IMR-90 (cell line): ENCODE measurements at regions not wholly inside any gene's neighbourhood (a gene's known extent, or its start where the extent isn't known, plus 50 kb on each side); places are given as distances from the start of the nearest gene placed in this dataset.

Source experiments
- ATAC-seq: fragments of 200-7000 bp; cut with Tn5 transposase; 2 replicates; pipeline ENCODE4 v1.9.1; 2020; ENCODE audit warnings: low read depth, mild to moderate bottlenecking, moderate library complexity
- BruUV-seq: library from RNA; stranded (reverse); fragments of 400-500 nt; replicated peaks from 2 replicates; lab custom pipeline; 2021; lab: Mats Ljungman, UMichigan
- CTCF ChIA-PET: fragments of 300-600 bp; formaldehyde crosslinking; extraction: SDS; loops from one replicate; lab custom pipeline; 2021; ENCODE audit warnings: antibody characterized with exemption; lab: Yijun Ruan, JAX
- POLR2A ChIA-PET: fragments of 300-600 bp; sonication (Branson Sonifier 250); formaldehyde crosslinking; loops from one replicate; lab custom pipeline; 2022; ENCODE audit warnings: antibody characterized with exemption; ENCODE audit not compliant: unreplicated experiment; lab: Charles Lee
- DNase-seq: peaks from one replicate; pipeline ENCODE4 v3.0.0; 2013
- H2AFZ ChIP-seq: replicated peaks from 2 replicates; pipeline ENCODE3; 2013; ENCODE audit warnings: low read length, mild to moderate bottlenecking; ENCODE audit not compliant: poor library complexity
- H2AK5ac ChIP-seq: 2 replicates; pipeline ENCODE4 v1.6.1; 2013; ENCODE audit warnings: low read depth, low read length, inconsistent platforms
- H2AK9ac ChIP-seq: replicated peaks from 2 replicates; pipeline ENCODE3; 2013; ENCODE audit warnings: mild to moderate bottlenecking, low read depth, low read length, moderate library complexity; ENCODE audit not compliant: poor library complexity
- H2BK120ac ChIP-seq: 2 replicates; pipeline ENCODE4 v1.6.1; 2013; ENCODE audit warnings: low read depth, low read length, inconsistent platforms
- H2BK15ac ChIP-seq: 3 replicates; pipeline ENCODE4 v1.6.1; 2013; ENCODE audit warnings: low read depth, low read length, inconsistent platforms
- H2BK20ac ChIP-seq: 2 replicates; pipeline ENCODE4 v1.6.1; 2013; ENCODE audit warnings: low read depth, mild to moderate bottlenecking, inconsistent platforms, low read length, moderate library complexity
- H2BK5ac ChIP-seq: 2 replicates; pipeline ENCODE4 v1.6.1; 2013; ENCODE audit warnings: mild to moderate bottlenecking, low read depth, low read length, inconsistent platforms; ENCODE audit not compliant: poor library complexity, severe bottlenecking
- H3K14ac ChIP-seq: replicated peaks from 2 replicates; pipeline ENCODE4 v1.6.1; 2013; ENCODE audit warnings: low read depth, low read length, inconsistent platforms
- H3K18ac ChIP-seq: 2 replicates; pipeline ENCODE4 v1.6.1; 2013; ENCODE audit warnings: low read depth, low read length, control low read depth
- H3K23ac ChIP-seq: 2 replicates; pipeline ENCODE4 v1.6.1; 2013; ENCODE audit warnings: low read depth, low read length, inconsistent platforms
- H3K27ac ChIP-seq: 2 replicates; pipeline ENCODE4 v1.5.1; 2013; ENCODE audit warnings: mild to moderate bottlenecking, control low read depth, low read length; ENCODE audit not compliant: insufficient read depth
- H3K27me3 ChIP-seq: 2 replicates; pipeline ENCODE4 v1.6.1; 2013; ENCODE audit warnings: low read length; ENCODE audit not compliant: control insufficient read depth, insufficient read depth
- H3K36me3 ChIP-seq: 2 replicates; pipeline ENCODE4 v1.6.1; 2013; ENCODE audit warnings: low read length, mixed read lengths; ENCODE audit not compliant: control insufficient read depth, insufficient read depth
- H3K4ac ChIP-seq: 2 replicates; pipeline ENCODE4 v1.6.1; 2013; ENCODE audit warnings: low read depth, low read length, inconsistent platforms
- H3K4me1 ChIP-seq: 2 replicates; pipeline ENCODE4 v1.6.1; 2013; ENCODE audit warnings: low read length, mixed read lengths; ENCODE audit not compliant: control insufficient read depth, insufficient read depth
- H3K4me2 ChIP-seq: 2 replicates; pipeline ENCODE4 v1.6.1; 2013; ENCODE audit warnings: low read depth, mild to moderate bottlenecking, control low read depth, low read length, moderate library complexity
- H3K4me3 ChIP-seq: 2 replicates; pipeline ENCODE4 v1.5.1; 2013; ENCODE audit warnings: low read depth, mild to moderate bottlenecking, control low read depth, low read length, moderate library complexity; ENCODE audit not compliant: insufficient read depth
- H3K56ac ChIP-seq: 2 replicates; pipeline ENCODE4 v1.6.1; 2013; ENCODE audit warnings: low read length, inconsistent platforms; ENCODE audit not compliant: insufficient read depth; ENCODE audit errors: extremely low read depth
- H3K79me1 ChIP-seq, 2 experiments: 2 replicates each; pipeline ENCODE4 v1.6.1; 2013; ENCODE audit warnings: low read length in 2 of 2, inconsistent platforms in 1 of 2, low read depth in 1 of 2
- H3K9ac ChIP-seq: 2 replicates; pipeline ENCODE4 v1.6.1; 2013; ENCODE audit warnings: low read depth, low read length, control low read depth
- H3K9me1 ChIP-seq: 2 replicates; pipeline ENCODE4 v1.6.1; 2013; ENCODE audit warnings: low read length, inconsistent platforms; ENCODE audit not compliant: insufficient read depth
- H3K9me3 ChIP-seq: 2 replicates; pipeline ENCODE4 v1.6.1; 2013; ENCODE audit warnings: low read length; ENCODE audit not compliant: control insufficient read depth, insufficient read depth
- H4K20me1 ChIP-seq: 2 replicates; pipeline ENCODE4 v1.6.1; 2013; ENCODE audit warnings: low read length, inconsistent platforms; ENCODE audit not compliant: insufficient read depth
- H4K5ac ChIP-seq: 2 replicates; pipeline ENCODE4 v1.6.1; 2013; ENCODE audit warnings: mild to moderate bottlenecking, low read depth, low read length, control low read depth
- H4K8ac ChIP-seq, 2 experiments: 2 replicates each; pipeline ENCODE4 v1.6.1; 2013; ENCODE audit warnings: low read depth in 2 of 2, low read length in 2 of 2, control low read depth in 1 of 2, inconsistent platforms in 1 of 2
- H4K91ac ChIP-seq: 2 replicates; pipeline ENCODE4 v1.6.1; 2013; ENCODE audit warnings: low read depth, low read length, inconsistent platforms; ENCODE audit not compliant: insufficient read depth
- BHLHE40 ChIP-seq: fragments of 150-350 bp; IDR thresholded peaks from 2 replicates; pipeline ENCODE4 v1.6.1; 2016; ENCODE audit warnings: mild to moderate bottlenecking, low read depth, low read length
- CEBPB ChIP-seq: IDR thresholded peaks from 2 replicates; pipeline ENCODE4 v1.6.1; 2012; ENCODE audit warnings: low read depth, low read length, improper control_type of control experiment
- CHD1 ChIP-seq: IDR thresholded peaks from 2 replicates; pipeline ENCODE4 v1.6.1; 2012; ENCODE audit warnings: low read depth, low read length, improper control_type of control experiment
- ELK1 ChIP-seq: fragments of 150-350 bp; IDR thresholded peaks from 2 replicates; pipeline ENCODE4 v1.6.1; 2016; ENCODE audit warnings: low read depth, mild to moderate bottlenecking, low read length, moderate library complexity, borderline replicate concordance
- FOS ChIP-seq: fragments of 150-350 bp; IDR thresholded peaks from 2 replicates; pipeline ENCODE4 v1.6.1; 2016; ENCODE audit warnings: low read depth, low read length
- MAFK ChIP-seq: IDR thresholded peaks from 2 replicates; pipeline ENCODE4 v1.6.1; 2012; ENCODE audit warnings: low read depth, low read length, improper control_type of control experiment
- MAZ ChIP-seq: IDR thresholded peaks from 2 replicates; pipeline ENCODE4 v1.6.1; 2012; ENCODE audit warnings: low read depth, mild to moderate bottlenecking, low read length, improper control_type of control experiment, moderate library complexity, borderline replicate concordance
- MXI1 ChIP-seq: IDR thresholded peaks from 2 replicates; pipeline ENCODE4 v1.6.1; 2012; ENCODE audit warnings: low read depth, mild to moderate bottlenecking, low read length, moderate library complexity, borderline replicate concordance
- NFE2L2 ChIP-seq: fragments of 150-350 bp; IDR thresholded peaks from 2 replicates; pipeline ENCODE4 v1.6.1; 2016; ENCODE audit warnings: low read depth, mild to moderate bottlenecking, low read length
- POLR2A ChIP-seq: IDR thresholded peaks from 2 replicates; pipeline ENCODE4 v1.6.1; 2012; ENCODE audit warnings: mild to moderate bottlenecking, low read depth, low read length
- RCOR1 ChIP-seq: IDR thresholded peaks from 2 replicates; pipeline ENCODE4 v1.6.1; 2012; ENCODE audit warnings: mild to moderate bottlenecking, low read length, improper control_type of control experiment; ENCODE audit not compliant: insufficient replicate concordance
- RFX5 ChIP-seq: IDR thresholded peaks from 2 replicates; pipeline ENCODE4 v1.8.0; 2012; ENCODE audit warnings: low read depth, mild to moderate bottlenecking, low read length, moderate library complexity
- SMC3 ChIP-seq: fragments of 150-350 bp; IDR thresholded peaks from 2 replicates; pipeline ENCODE4 v1.6.1; 2016; ENCODE audit warnings: low read depth, mild to moderate bottlenecking, antibody characterized with exemption, low read length, moderate library complexity
- WGBS, 2 experiments: methylation state at CpG; one replicate each; pipeline versions ENCODE4 v1.1.5 to v1.1.7; 2013; ENCODE audit warnings: missing lambda C conversion rate in 2 of 2; ENCODE audit not compliant: insufficient read length in 1 of 2; ENCODE audit errors: extremely low coverage in 2 of 2; 5-methylcytosine and 5-hydroxymethylcytosine counted together
- dilution Hi-C: fragments of 300-500 bp; cut with HindIII; formaldehyde crosslinking; loops from one replicate; pipeline ENCODE4 v1.14.3; 2018; ENCODE audit warnings: low sequenced_read_pairs; ENCODE audit not compliant: unreplicated experiment
- in situ Hi-C: fragments of 300-500 bp; cut with MboI; formaldehyde crosslinking; loops from 3 replicates; pipeline ENCODE4 v1.14.3; 2019; ENCODE audit warnings: low sequenced_read_pairs, inconsistent platforms, mixed read lengths
- intact Hi-C: fragments of 100-400 bp; cut with micrococcal nuclease; formaldehyde crosslinking; loops from 2 replicates; pipeline ENCODE4 v1.10.0; 2022
- TF ChIP-seq, protein P1 (sequence below): conservative IDR thresholded peaks from 2 replicates; pipeline ENCODE4 v1.5.1; 2012; ENCODE audit warnings: mild to moderate bottlenecking, low read depth, low read length, improper control_type of control experiment
- TF ChIP-seq, protein P2 (sequence below): fragments of 150-350 bp; IDR thresholded peaks from 2 replicates; pipeline ENCODE4 v1.6.1; 2017; ENCODE audit warnings: mild to moderate bottlenecking, antibody characterized with exemption, low read length, low read depth

DNA sequence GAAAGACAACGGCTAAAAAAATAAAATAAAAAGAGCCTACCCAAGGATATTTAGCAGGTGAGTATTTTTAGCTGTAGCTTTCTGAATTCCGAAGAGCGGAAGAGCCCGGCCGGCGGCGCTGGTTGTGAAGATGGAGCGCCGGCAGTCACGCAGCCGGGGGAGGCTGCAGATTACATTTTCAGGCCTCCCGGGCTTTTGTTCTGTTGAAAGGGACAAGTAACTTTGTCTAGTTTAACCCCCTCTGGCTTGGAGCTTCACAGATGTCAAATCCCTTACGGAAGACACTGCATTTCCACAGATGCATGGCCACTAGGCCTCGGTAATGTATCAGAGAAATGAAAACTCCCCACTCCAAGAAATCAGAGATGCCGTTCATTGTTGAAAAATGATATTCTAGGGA is 497.6 kb upstream of the MKI67 start:
- no peaks in the 10 kb centered on the region for H3K4me1 ChIP-seq
- 20% methylated on average over 1 of the region's 15 CpGs; no CpG with 5 or more reads in 1 of the 2 experiments for WGBS, 2 experiments
- no peak for TF ChIP-seq RFX5
- TF ChIP-seq, protein P1, sequence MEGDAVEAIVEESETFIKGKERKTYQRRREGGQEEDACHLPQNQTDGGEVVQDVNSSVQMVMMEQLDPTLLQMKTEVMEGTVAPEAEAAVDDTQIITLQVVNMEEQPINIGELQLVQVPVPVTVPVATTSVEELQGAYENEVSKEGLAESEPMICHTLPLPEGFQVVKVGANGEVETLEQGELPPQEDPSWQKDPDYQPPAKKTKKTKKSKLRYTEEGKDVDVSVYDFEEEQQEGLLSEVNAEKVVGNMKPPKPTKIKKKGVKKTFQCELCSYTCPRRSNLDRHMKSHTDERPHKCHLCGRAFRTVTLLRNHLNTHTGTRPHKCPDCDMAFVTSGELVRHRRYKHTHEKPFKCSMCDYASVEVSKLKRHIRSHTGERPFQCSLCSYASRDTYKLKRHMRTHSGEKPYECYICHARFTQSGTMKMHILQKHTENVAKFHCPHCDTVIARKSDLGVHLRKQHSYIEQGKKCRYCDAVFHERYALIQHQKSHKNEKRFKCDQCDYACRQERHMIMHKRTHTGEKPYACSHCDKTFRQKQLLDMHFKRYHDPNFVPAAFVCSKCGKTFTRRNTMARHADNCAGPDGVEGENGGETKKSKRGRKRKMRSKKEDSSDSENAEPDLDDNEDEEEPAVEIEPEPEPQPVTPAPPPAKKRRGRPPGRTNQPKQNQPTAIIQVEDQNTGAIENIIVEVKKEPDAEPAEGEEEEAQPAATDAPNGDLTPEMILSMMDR, result no peak
- no peak for TF ChIP-seq POLR2A
- TF ChIP-seq CEBPB, result no peak
- no peak for TF ChIP-seq BHLHE40
- TF ChIP-seq FOS, result no peak
- no peak for TF ChIP-seq SMC3
- no peak for TF ChIP-seq MXI1
- TF ChIP-seq, protein P2, sequence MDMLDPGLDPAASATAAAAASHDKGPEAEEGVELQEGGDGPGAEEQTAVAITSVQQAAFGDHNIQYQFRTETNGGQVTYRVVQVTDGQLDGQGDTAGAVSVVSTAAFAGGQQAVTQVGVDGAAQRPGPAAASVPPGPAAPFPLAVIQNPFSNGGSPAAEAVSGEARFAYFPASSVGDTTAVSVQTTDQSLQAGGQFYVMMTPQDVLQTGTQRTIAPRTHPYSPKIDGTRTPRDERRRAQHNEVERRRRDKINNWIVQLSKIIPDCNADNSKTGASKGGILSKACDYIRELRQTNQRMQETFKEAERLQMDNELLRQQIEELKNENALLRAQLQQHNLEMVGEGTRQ, result no peak
- no peak for TF ChIP-seq MAZ
- TF ChIP-seq NFE2L2, result no peak
- TF ChIP-seq RCOR1, result no peak
- no peak for TF ChIP-seq ELK1
- TF ChIP-seq MAFK, result no peak
- no peak for TF ChIP-seq CHD1
- no peak overlapping the region for H2AFZ ChIP-seq
- H3K27ac ChIP-seq, result no peak overlapping the region
- H3K14ac ChIP-seq, result no peak overlapping the region
- no peak overlapping the region for H2BK20ac ChIP-seq
- H3K36me3 ChIP-seq, result no peaks in the 10 kb centered on the region
- no peak for DNase-seq
- no peak overlapping the region for H2BK15ac ChIP-seq
- H3K4ac ChIP-seq, result no peak overlapping the region
- H3K18ac ChIP-seq, result no peak overlapping the region
- dilution Hi-C loops, result no loop called here
- H3K79me1 ChIP-seq, result no peaks in the 10 kb centered on the region
- no peak overlapping the region for H3K4me3 ChIP-seq
- H2AK5ac ChIP-seq, result no peak overlapping the region
- H3K9me1 ChIP-seq, result no peaks in the 10 kb centered on the region
- H2BK120ac ChIP-seq, result no peak overlapping the region
- no peaks in the 10 kb centered on the region for H3K27me3 ChIP-seq
- H4K8ac ChIP-seq, result no peak overlapping the region
- no peaks in the 10 kb centered on the region for H4K20me1 ChIP-seq
- H4K91ac ChIP-seq, result no peak overlapping the region
- H3K56ac ChIP-seq, result no peak overlapping the region
- ChIA-PET POLR2A (no interaction called here), CTCF (interaction anchor here (0.7 kb wide), 1 partner anchor 386 kb away, joined by 3 read pairs; no protein-coding TSS in a partner anchor)
- no peak overlapping the region for H3K4me2 ChIP-seq
- no peak overlapping the region for H3K23ac ChIP-seq
- no TSS peak for BruUV-seq
- no peak overlapping the region for H4K5ac ChIP-seq
- in situ Hi-C loops, result no loop called here
- H3K9ac ChIP-seq, result no peak overlapping the region
- intact Hi-C loops, result no loop called here
- ATAC-seq, result no peak
- H2AK9ac ChIP-seq, result no peak overlapping the region
- peaks cover 42% of the 10 kb centered on the region for H3K9me3 ChIP-seq
- no peak overlapping the region for H2BK5ac ChIP-seq
